Neural crest cell (in vitro differentiated cells): ENCODE measurements at regions not wholly inside any gene's neighbourhood (a gene's known extent, or its start where the extent isn't known, plus 50 kb on each side); places are given as distances from the start of the nearest gene placed in this dataset.

ENCODE experiments used
- DNase-seq: peaks from one replicate; pipeline ENCODE4 v3.0.0; 2021; ENCODE audit warnings: low read depth, mixed read lengths, low spot score
- H3K27ac Mint-ChIP-seq: one replicate; pipeline ENCODE4 v1.8.0; 2021; ENCODE audit warnings: mild to moderate bottlenecking, mixed read lengths; ENCODE audit not compliant: unreplicated experiment
- H3K27me3 Mint-ChIP-seq: 2 replicates; pipeline ENCODE4 v1.8.0; 2021; ENCODE audit warnings: low read depth, mild to moderate bottlenecking, mixed read lengths
- H3K36me3 Mint-ChIP-seq: 2 replicates; pipeline ENCODE4 v1.8.0; 2021; ENCODE audit warnings: low read depth, mild to moderate bottlenecking, mixed read lengths
- H3K4me1 Mint-ChIP-seq: 2 replicates; pipeline ENCODE4 v1.8.0; 2021; ENCODE audit warnings: mixed read lengths
- H3K4me3 Mint-ChIP-seq: one replicate; pipeline ENCODE4 v1.8.0; 2021; ENCODE audit warnings: mild to moderate bottlenecking, mixed read lengths
- H3K9me3 Mint-ChIP-seq: 2 replicates; pipeline ENCODE4 v1.8.0; 2021; ENCODE audit warnings: mixed read lengths
- microRNA-seq: library from miRNA; unstranded; fragments of <30 nt; microRNA quantifications from one replicate; pipeline ENCODE4, GENCODE V29; 2020
- TF ChIP-seq, protein P1 (sequence below): fragments of 200-600 bp; sonication (generic); conservative IDR thresholded peaks from 2 replicates; pipeline ENCODE4 v1.5.0; 2021; ENCODE audit warnings: antibody characterized with exemption, mild to moderate bottlenecking

DNA sequence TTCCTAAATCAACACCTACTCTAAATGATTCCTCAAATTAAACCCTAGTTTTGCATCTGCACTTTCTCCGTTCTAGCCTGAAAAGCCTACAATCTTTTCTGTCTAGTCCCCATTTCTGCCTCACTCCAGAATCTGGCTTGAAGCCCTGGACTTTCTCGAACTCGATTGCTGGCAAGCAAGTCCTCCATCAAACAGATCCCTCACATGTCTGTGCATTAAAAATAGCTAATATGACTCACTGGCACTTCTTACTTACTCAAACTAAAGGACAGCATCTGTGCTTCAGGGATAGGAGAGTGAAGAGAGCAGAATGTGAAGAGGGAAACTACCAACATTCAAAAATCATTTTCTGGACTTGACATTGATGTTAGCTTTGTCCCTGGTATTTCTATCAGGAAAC is 51.8 kb upstream of the CXADR start:
- H3K27ac Mint-ChIP-seq = no peak overlapping the region
- H3K4me3 Mint-ChIP-seq = no peak overlapping the region

DNA sequence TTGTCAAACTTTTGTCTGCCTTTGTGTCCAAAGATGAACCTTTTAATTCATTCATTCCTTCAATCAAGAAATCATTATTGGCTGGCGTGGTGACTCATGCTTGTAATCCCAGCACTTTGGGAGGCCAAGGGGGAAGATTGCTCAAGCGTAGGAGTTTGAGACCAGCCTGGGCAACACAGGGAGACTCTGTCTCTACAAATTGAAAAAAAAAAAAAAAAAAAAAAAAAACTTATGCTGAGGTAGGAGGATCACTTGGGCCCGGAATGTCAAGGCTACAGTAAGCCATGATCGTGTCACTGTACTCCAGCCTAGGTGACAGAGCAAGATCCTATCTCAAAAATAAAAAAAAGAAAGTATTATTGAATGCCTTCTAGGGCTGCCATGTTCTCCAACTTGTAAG is 51.3 kb upstream of the CXADR start:
- peaks cover 15% of the 10 kb centered on the region for H3K4me1 Mint-ChIP-seq
- no peaks in the 10 kb centered on the region for H3K36me3 Mint-ChIP-seq
- H3K9me3 Mint-ChIP-seq = no peaks in the 10 kb centered on the region
- TF ChIP-seq, protein P1, sequence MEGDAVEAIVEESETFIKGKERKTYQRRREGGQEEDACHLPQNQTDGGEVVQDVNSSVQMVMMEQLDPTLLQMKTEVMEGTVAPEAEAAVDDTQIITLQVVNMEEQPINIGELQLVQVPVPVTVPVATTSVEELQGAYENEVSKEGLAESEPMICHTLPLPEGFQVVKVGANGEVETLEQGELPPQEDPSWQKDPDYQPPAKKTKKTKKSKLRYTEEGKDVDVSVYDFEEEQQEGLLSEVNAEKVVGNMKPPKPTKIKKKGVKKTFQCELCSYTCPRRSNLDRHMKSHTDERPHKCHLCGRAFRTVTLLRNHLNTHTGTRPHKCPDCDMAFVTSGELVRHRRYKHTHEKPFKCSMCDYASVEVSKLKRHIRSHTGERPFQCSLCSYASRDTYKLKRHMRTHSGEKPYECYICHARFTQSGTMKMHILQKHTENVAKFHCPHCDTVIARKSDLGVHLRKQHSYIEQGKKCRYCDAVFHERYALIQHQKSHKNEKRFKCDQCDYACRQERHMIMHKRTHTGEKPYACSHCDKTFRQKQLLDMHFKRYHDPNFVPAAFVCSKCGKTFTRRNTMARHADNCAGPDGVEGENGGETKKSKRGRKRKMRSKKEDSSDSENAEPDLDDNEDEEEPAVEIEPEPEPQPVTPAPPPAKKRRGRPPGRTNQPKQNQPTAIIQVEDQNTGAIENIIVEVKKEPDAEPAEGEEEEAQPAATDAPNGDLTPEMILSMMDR = no peak
- DNase-seq = no peak
- H3K4me3 Mint-ChIP-seq = no peak overlapping the region
- no peaks in the 10 kb centered on the region for H3K27me3 Mint-ChIP-seq
- H3K27ac Mint-ChIP-seq = no peak overlapping the region

More for the DNA sequence above, 51.8 kb upstream of the CXADR start:
- TF ChIP-seq, protein P1 = no peak
- peaks cover 15% of the 10 kb centered on the region for H3K4me1 Mint-ChIP-seq
- no peak for DNase-seq
- no peaks in the 10 kb centered on the region for H3K9me3 Mint-ChIP-seq
- no peaks in the 10 kb centered on the region for H3K36me3 Mint-ChIP-seq
- H3K27me3 Mint-ChIP-seq = no peaks in the 10 kb centered on the region

DNA sequence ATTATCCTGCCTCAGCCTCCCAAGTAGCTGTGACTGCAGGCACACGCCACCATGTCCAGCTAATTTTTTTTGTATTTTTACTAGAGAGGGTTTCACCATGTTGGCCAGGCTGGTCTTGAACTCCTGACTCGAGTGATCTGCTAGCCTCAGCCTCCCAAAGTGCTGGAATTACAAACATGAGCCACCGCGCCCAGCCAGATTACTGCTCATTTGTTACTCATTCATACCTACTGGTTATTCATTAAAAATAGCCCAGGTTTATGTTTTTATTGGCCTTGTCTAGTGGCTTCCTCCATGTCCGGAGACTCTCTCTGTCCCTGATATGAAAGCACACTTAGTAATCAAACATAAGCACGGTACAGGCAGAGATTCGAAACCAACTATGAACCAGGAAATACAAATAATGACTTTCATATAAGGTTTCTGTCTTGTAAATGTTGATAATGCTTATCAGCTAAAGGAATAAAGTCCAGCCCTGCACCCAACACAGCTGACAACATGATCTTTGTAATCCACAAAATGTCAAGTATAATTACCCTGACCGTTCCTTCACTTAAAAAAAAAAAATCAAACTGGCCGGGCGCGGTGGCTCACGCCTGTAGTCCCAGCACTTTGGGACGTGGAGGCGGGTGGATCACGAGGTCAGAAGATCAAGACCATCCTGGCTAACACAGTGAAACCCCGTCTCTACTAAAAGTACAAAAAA is 50.4 kb upstream of the CXADR start:
- no peaks in the 10 kb centered on the region for H3K9me3 Mint-ChIP-seq
- no peak overlapping the region for H3K27ac Mint-ChIP-seq
- H3K4me3 Mint-ChIP-seq = no peak overlapping the region
- no peaks in the 10 kb centered on the region for H3K27me3 Mint-ChIP-seq
- DNase-seq = no peak
- H3K36me3 Mint-ChIP-seq = no peaks in the 10 kb centered on the region
- peaks cover 17% of the 10 kb centered on the region for H3K4me1 Mint-ChIP-seq
- TF ChIP-seq, protein P1 = no peak

Small RNAs in the stretch of these regions (microRNA-seq; reads per million reads assigned to microRNA genes)
- gene MIR125B2 (800 reads per million, percentile 79 among the genes with 10 or more reads in this experiment), gene MIR99A (153,358 reads per million, percentile 100 among the genes with 10 or more reads in this experiment), gene MIRLET7C (279 reads per million, percentile 70 among the genes with 10 or more reads in this experiment)
